Liver (tissue), 3 donors: ENCODE measurements at regions not wholly inside any gene's neighbourhood (a gene's known extent, or its start where the extent isn't known, plus 50 kb on each side); places are given as distances from the start of the nearest gene placed in this dataset.

Experiments used
- ATF3 ChIP-seq: IDR thresholded peaks from 2 replicates; pipeline ENCODE4 v1.6.1; 2016; ENCODE audit warnings: antibody characterized with exemption
- CTCF ChIP-seq: fragments of 150-350 bp; IDR thresholded peaks from 2 replicates; pipeline ENCODE4 v1.5.1; 2017; ENCODE audit warnings: improper control_type of control experiment, low read depth, low read length; ENCODE audit not compliant: missing input control
- FOXA1 ChIP-seq: IDR thresholded peaks from 2 replicates; pipeline ENCODE4 v1.6.1; 2016; ENCODE audit warnings: antibody characterized with exemption
- GABPA ChIP-seq, 2 donors: IDR thresholded peaks in 1 of 2; conservative IDR thresholded peaks in 1 of 2; 2 replicates each; pipeline ENCODE4 v1.6.1; 2016; ENCODE audit warnings: antibody characterized with exemption in 2 of 2, mild to moderate bottlenecking in 1 of 2, moderate library complexity in 1 of 2
- JUND ChIP-seq, 2 donors: IDR thresholded peaks; 2 replicates each; pipeline ENCODE4 v1.6.1; 2016; ENCODE audit warnings: antibody characterized with exemption in 2 of 2
- MAX ChIP-seq: IDR thresholded peaks from 2 replicates; pipeline ENCODE4 v1.6.1; 2016; ENCODE audit warnings: antibody characterized with exemption
- REST ChIP-seq: IDR thresholded peaks from 2 replicates; pipeline ENCODE4 v1.6.1; 2016; ENCODE audit warnings: antibody characterized with exemption, mild to moderate bottlenecking
- SP1 ChIP-seq: IDR thresholded peaks from 2 replicates; pipeline ENCODE4 v1.6.1; 2018; ENCODE audit warnings: antibody characterized with exemption, mild to moderate bottlenecking
- TAF1 ChIP-seq: conservative IDR thresholded peaks from 2 replicates; pipeline ENCODE4 v1.6.1; 2016; ENCODE audit warnings: antibody characterized with exemption, mild to moderate bottlenecking
- YY1 ChIP-seq: IDR thresholded peaks from 2 replicates; pipeline ENCODE4 v1.6.1; 2016; ENCODE audit warnings: antibody characterized with exemption, mild to moderate bottlenecking
- ZBTB33 ChIP-seq: IDR thresholded peaks from 2 replicates; pipeline ENCODE4 v1.6.1; 2016; ENCODE audit warnings: antibody characterized with exemption
- donor health status: healthy.
- donor health status: healthy.

- TF ChIP-seq CTCF (no peak), FOXA1 (no peak), YY1 (no peak), GABPA (IDR thresholded peaks at IDR 0.05 in 1 of 2, conservative IDR thresholded peaks at IDR 0.05 in 1 of 2) (no peak), SP1 (no peak), REST (no peak), MAX (no peak), JUND (IDR thresholded peaks at IDR 0.05) (no peak), ZBTB33 (no peak), TAF1 (no peak), ATF3 (no peak)
Observed at GRCh38 chr2:144827404-144827803, 307.5 kb upstream of the ZEB2 start.
